H9 (cell line): ENCODE measurements at regions not wholly inside any gene's neighbourhood (a gene's known extent, or its start where the extent isn't known, plus 50 kb on each side); places are given as distances from the start of the nearest gene placed in this dataset.

ENCODE experiments used
- DNase-seq: peaks from one replicate; pipeline ENCODE4 v3.0.0-alpha.2; 2017
- H2AFZ ChIP-seq: one replicate; pipeline ENCODE4 v1.6.1; 2013; ENCODE audit warnings: mild to moderate bottlenecking, low read length, control low read depth, moderate library complexity
- H2AK5ac ChIP-seq: 2 replicates; pipeline ENCODE4 v1.6.1; 2013; ENCODE audit warnings: low read length, control low read depth, mixed read lengths; ENCODE audit not compliant: insufficient read length
- H2BK120ac ChIP-seq: one replicate; pipeline ENCODE4 v1.6.1; 2013; ENCODE audit warnings: low read depth, mild to moderate bottlenecking, low read length, control low read depth, inconsistent platforms; ENCODE audit not compliant: poor library complexity, severe bottlenecking
- H2BK12ac ChIP-seq: 2 replicates; pipeline ENCODE4 v1.6.1; 2013; ENCODE audit warnings: low read length, control low read depth, mixed read lengths, low read depth; ENCODE audit not compliant: insufficient read length
- H2BK15ac ChIP-seq: 2 replicates; pipeline ENCODE4 v1.6.1; 2013; ENCODE audit warnings: low read depth, low read length, control low read depth
- H2BK20ac ChIP-seq: one replicate; pipeline ENCODE4 v1.6.1; 2013; ENCODE audit warnings: low read depth, mild to moderate bottlenecking, low read length, control low read depth, inconsistent platforms; ENCODE audit not compliant: poor library complexity, severe bottlenecking
- H2BK5ac ChIP-seq: 2 replicates; pipeline ENCODE4 v1.6.1; 2013; ENCODE audit warnings: low read length, control low read depth, mixed read lengths; ENCODE audit not compliant: insufficient read length
- H3K14ac ChIP-seq: 2 replicates; pipeline ENCODE4 v1.6.1; 2013; ENCODE audit warnings: low read length, control low read depth; ENCODE audit not compliant: insufficient read depth
- H3K18ac ChIP-seq: 2 replicates; pipeline ENCODE4 v1.6.1; 2013; ENCODE audit warnings: low read depth, mild to moderate bottlenecking, mixed read lengths, low read length, control low read depth; ENCODE audit not compliant: insufficient read length
- H3K23ac ChIP-seq: 2 replicates; pipeline ENCODE4 v1.6.1; 2013; ENCODE audit warnings: low read length, control low read depth, mixed read lengths, low read depth; ENCODE audit not compliant: insufficient read length
- H3K23me2 ChIP-seq: 2 replicates; pipeline ENCODE4 v1.6.1; 2013; ENCODE audit warnings: low read depth, mild to moderate bottlenecking, mixed read lengths, low read length, control low read depth; ENCODE audit not compliant: insufficient read length, poor library complexity, severe bottlenecking
- H3K27ac ChIP-seq: 2 replicates; pipeline ENCODE4 v1.5.1; 2013; ENCODE audit warnings: low read length, control low read depth, mixed read lengths, low read depth; ENCODE audit not compliant: insufficient read length
- H3K27me3 ChIP-seq: 2 replicates; pipeline ENCODE4 v1.6.1; 2013; ENCODE audit warnings: low read length, control low read depth, inconsistent platforms; ENCODE audit not compliant: insufficient read depth
- H3K4ac ChIP-seq: 2 replicates; pipeline ENCODE4 v1.6.1; 2013; ENCODE audit warnings: low read depth, mild to moderate bottlenecking, control low read depth, inconsistent platforms, low read length, moderate library complexity
- H3K4me1 ChIP-seq: 2 replicates; pipeline ENCODE4 v1.6.1; 2013; ENCODE audit warnings: low read length, control low read depth, inconsistent platforms; ENCODE audit not compliant: insufficient read depth
- H3K4me2 ChIP-seq: 2 replicates; pipeline ENCODE4 v1.6.1; 2013; ENCODE audit warnings: low read length, control low read depth, mixed read lengths; ENCODE audit not compliant: insufficient read length, insufficient read depth
- H3K56ac ChIP-seq: 2 replicates; pipeline ENCODE4 v1.6.1; 2013; ENCODE audit warnings: low read depth, mild to moderate bottlenecking, mixed read lengths, low read length, control low read depth; ENCODE audit not compliant: insufficient read length
- H3K79me1 ChIP-seq: 2 replicates; pipeline ENCODE4 v1.6.1; 2013; ENCODE audit warnings: low read depth, mild to moderate bottlenecking, moderate library complexity, low read length, control low read depth, inconsistent platforms; ENCODE audit not compliant: insufficient read depth, poor library complexity, severe bottlenecking
- H3K79me2 ChIP-seq: 2 replicates; pipeline ENCODE4 v1.6.1; 2013; ENCODE audit warnings: low read length, control low read depth, inconsistent platforms; ENCODE audit not compliant: insufficient read depth
- H3K9ac ChIP-seq: 2 replicates; pipeline ENCODE4 v1.6.1; 2013; ENCODE audit warnings: low read length, control low read depth, mixed read lengths; ENCODE audit not compliant: insufficient read length; ENCODE audit errors: extremely low read depth
- H3K9me3 ChIP-seq: one replicate; pipeline ENCODE4 v1.6.1; 2013; ENCODE audit warnings: low read depth, low read length, inconsistent platforms; ENCODE audit not compliant: control insufficient read depth
- H3T11ph ChIP-seq: one replicate; pipeline ENCODE4 v1.6.1; 2013; ENCODE audit warnings: mild to moderate bottlenecking, low read length, control low read depth, inconsistent platforms
- H4K20me1 ChIP-seq: one replicate; pipeline ENCODE4 v1.6.1; 2013; ENCODE audit not compliant: control insufficient read depth, insufficient read length, insufficient read depth
- H4K5ac ChIP-seq: 2 replicates; pipeline ENCODE4 v1.6.1; 2013; ENCODE audit warnings: low read depth, mild to moderate bottlenecking, mixed read lengths, low read length, control low read depth; ENCODE audit not compliant: insufficient read length
- H4K8ac ChIP-seq: replicated peaks from 2 replicates; pipeline ENCODE4 v1.6.1; 2013; ENCODE audit warnings: low read length, control low read depth, mixed read lengths, low read depth; ENCODE audit not compliant: insufficient read length
- H4K91ac ChIP-seq: 2 replicates; pipeline ENCODE4 v1.6.1; 2013; ENCODE audit warnings: low read depth, mild to moderate bottlenecking, moderate library complexity, mixed read lengths, low read length, control low read depth; ENCODE audit not compliant: insufficient read length
- H3K27ac Mint-ChIP-seq, 3 experiments: 2 replicates in 2 of 3; 3 replicates in 1 of 3; pipeline ENCODE4 v1.8.0; 2020 to 2021; ENCODE audit warnings: mixed read lengths in 3 of 3, mild to moderate bottlenecking in 1 of 3, moderate library complexity in 1 of 3
- H3K27me3 Mint-ChIP-seq: 2 replicates; pipeline ENCODE4 v1.8.0; 2021; ENCODE audit warnings: low read depth, mild to moderate bottlenecking, moderate library complexity, mixed read lengths
- H3K36me3 Mint-ChIP-seq, 3 experiments: 2 replicates in 2 of 3; 3 replicates in 1 of 3; pipeline ENCODE4 v1.8.0; 2020 to 2021; ENCODE audit warnings: low read depth in 3 of 3, mixed read lengths in 3 of 3; ENCODE audit not compliant: insufficient read depth in 1 of 3
- H3K4me1 Mint-ChIP-seq, 2 experiments: 2 replicates each; pipeline ENCODE4 v1.8.0; 2020; ENCODE audit warnings: mixed read lengths in 2 of 2
- H3K4me3 Mint-ChIP-seq, 2 experiments: 2 replicates in 1 of 2; 3 replicates in 1 of 2; pipeline ENCODE4 v1.8.0; 2020 to 2021; ENCODE audit warnings: mild to moderate bottlenecking in 2 of 2, mixed read lengths in 2 of 2, moderate library complexity in 1 of 2
- H3K9me3 Mint-ChIP-seq, 2 experiments: 2 replicates in 1 of 2; 3 replicates in 1 of 2; pipeline ENCODE4 v1.8.0; 2020; ENCODE audit warnings: mild to moderate bottlenecking in 2 of 2, mixed read lengths in 2 of 2, moderate library complexity in 1 of 2
- WGBS: extraction: QIAGEN DNeasy Blood & Tissue Kit; methylation state at CpG from one replicate; pipeline ENCODE4 v1.1.7; 2013; ENCODE audit warnings: missing lambda C conversion rate, low lambda C conversion rate, mixed read lengths; ENCODE audit not compliant: insufficient read length; ENCODE audit errors: extremely low coverage; 5-methylcytosine and 5-hydroxymethylcytosine counted together
- TF ChIP-seq, protein P1 (sequence below): fragments of 200-600 bp; sonication (generic); conservative IDR thresholded peaks from 3 replicates; pipeline ENCODE4 v1.8.0; 2021; ENCODE audit warnings: antibody characterized with exemption, mild to moderate bottlenecking

GRCh38 chr16:60407034-60407433, 1629.2 kb downstream of the CDH8 start:
- Histone ChIP-seq H3K23ac (no peak overlapping the region), H4K91ac (no peak overlapping the region), H3K4me1 (no peaks in the 10 kb centered on the region), H2AFZ (no peak overlapping the region), H3K14ac (no peak overlapping the region), H2BK12ac (no peak overlapping the region), H2AK5ac (no peak overlapping the region), H3K56ac (no peak overlapping the region), H3K27me3 (no peaks in the 10 kb centered on the region), H3K4ac (no peak overlapping the region), H3K23me2 (no peaks in the 10 kb centered on the region), H3T11ph (no peak overlapping the region), H3K79me1 (no peaks in the 10 kb centered on the region), H4K8ac (no peak overlapping the region), H2BK120ac (no peak overlapping the region), H3K4me2 (no peak overlapping the region), H3K9me3 (no peaks in the 10 kb centered on the region), H3K9ac (no peak overlapping the region), H2BK15ac (no peak overlapping the region), H4K5ac (no peak overlapping the region), H2BK20ac (no peak overlapping the region), H3K79me2 (no peaks in the 10 kb centered on the region), H2BK5ac (no peak overlapping the region), H4K20me1 (no peaks in the 10 kb centered on the region), H3K18ac (no peak overlapping the region), H3K27ac (no peak overlapping the region)
- Mint-ChIP-seq H3K4me1 (peaks cover 6 to 8% of the 10 kb centered on the region in 2 experiments; a peak in 1 of 4 replicates), H3K36me3 (no peaks in the 10 kb centered on the region), H3K4me3 (no peak overlapping the region), H3K27me3 (no peaks in the 10 kb centered on the region), H3K27ac (no peak overlapping the region), H3K9me3 (no peaks in the 10 kb centered on the region)
- WGBS: no CpG with 5 or more reads among the region's 4 CpGs
- no peak for DNase-seq
- TF ChIP-seq, protein P1, sequence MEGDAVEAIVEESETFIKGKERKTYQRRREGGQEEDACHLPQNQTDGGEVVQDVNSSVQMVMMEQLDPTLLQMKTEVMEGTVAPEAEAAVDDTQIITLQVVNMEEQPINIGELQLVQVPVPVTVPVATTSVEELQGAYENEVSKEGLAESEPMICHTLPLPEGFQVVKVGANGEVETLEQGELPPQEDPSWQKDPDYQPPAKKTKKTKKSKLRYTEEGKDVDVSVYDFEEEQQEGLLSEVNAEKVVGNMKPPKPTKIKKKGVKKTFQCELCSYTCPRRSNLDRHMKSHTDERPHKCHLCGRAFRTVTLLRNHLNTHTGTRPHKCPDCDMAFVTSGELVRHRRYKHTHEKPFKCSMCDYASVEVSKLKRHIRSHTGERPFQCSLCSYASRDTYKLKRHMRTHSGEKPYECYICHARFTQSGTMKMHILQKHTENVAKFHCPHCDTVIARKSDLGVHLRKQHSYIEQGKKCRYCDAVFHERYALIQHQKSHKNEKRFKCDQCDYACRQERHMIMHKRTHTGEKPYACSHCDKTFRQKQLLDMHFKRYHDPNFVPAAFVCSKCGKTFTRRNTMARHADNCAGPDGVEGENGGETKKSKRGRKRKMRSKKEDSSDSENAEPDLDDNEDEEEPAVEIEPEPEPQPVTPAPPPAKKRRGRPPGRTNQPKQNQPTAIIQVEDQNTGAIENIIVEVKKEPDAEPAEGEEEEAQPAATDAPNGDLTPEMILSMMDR: no peak
